HG02870 (cell line): ENCODE measurements at regions not wholly inside any gene's neighbourhood (a gene's known extent, or its start where the extent isn't known, plus 50 kb on each side); places are given as distances from the start of the nearest gene placed in this dataset.

ENCODE experiments used
- ATAC-seq: cut with Tn5 transposase; IDR thresholded peaks from one replicate; pipeline ENCODE4 v1.9.1; 2021; ENCODE audit warnings: mild to moderate bottlenecking, moderate library complexity; ENCODE audit not compliant: unreplicated experiment

- ATAC-seq = no peak
These were observed 103.7 kb downstream of the LACC1 start for GRCh38 chr13:43983373-43983772.

DNA sequence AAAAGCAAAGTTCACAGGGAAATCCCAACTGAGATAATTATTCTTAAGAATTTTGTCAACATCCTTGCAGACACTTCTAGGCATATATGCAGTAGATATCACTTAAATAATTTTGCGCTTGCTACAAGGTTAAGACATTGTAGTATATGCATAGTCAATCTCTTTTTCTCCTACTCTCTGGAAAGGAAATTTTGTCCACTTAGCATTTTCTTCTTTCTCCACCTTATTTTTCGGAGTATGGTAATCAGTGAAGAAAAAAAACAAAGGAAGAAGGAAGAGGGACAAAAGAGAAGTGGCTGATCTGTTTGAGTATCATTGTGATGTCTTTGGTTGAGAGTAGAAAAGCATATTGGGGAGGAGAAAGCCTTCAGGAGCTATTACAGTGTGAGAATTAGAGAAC lies 104.6 kb downstream of the LACC1 start:
- no peak for ATAC-seq

DNA sequence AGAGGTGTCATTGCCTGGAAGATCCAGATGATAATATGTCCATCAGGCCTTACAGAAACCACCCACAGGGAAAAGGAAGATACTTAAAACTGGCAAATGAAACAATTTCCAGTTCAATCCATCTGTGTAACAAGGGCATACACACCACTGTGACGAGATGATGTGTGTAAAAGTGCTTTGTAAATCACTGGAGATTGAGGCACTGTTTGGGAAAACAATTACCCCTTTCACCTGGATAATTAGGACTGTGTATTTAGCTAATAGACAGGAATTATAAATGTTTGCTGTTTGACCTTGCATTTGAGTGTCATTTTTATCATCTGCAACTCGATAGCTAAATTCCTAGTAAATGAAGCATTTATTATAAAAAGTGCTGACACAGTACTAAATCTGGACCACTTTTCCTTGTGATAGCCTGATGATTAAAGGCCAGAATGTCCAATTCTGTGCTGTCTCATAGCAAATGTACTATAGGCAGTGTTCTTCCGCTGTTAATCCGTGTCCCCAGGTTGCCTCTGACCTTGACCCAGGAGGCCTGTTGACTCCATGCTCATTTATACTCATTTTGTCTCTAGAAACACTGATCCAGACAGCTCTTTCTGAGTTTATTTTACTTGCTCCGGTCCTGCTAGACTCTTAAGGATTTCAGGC lies 105.8 kb downstream of the LACC1 start:
- ATAC-seq = no peak

GRCh38 chr13:43986421-43986981 lies 106.8 kb downstream of the LACC1 start:
- no peak for ATAC-seq

DNA sequence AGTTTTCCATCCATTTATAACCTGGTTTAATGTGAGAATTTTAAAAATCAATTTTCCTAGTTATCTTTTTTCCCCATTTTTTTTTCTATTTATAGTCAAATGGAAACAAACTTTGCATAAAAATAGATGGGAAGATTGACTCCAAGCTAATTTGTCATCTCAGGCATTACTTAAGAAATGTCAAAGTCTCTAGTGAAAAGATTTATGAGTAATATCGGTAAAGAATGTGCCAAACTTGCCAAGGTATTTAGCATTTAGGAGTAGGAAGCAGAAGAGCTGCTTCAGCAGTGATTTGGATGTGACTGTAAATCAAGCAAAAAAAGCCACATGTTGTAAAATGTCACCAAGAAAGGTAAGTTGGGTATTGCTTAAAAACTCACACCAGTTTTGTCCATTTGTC lies 108.6 kb downstream of the LACC1 start:
- no peak for ATAC-seq

DNA sequence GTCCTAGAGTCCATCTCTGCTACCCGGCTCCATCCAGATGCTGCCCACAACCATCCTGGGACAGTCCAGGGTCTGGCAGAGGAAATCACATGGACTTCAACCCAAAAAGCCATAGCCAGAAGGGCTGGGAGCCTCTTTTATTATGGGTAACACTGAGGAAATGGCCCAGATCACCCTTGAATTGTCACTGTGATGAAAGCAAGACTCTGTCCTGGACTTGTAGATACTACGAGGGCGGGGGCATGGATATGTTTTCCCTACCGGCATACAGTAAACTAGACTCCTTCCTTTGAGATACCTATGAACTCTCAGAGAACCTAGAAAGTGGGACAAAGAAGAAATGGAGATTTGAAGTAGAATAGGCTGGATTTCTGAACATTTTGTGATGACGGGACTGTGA lies 110.3 kb downstream of the LACC1 start:
- ATAC-seq = no peak

GRCh38 chr13:43990829-43991228 lies 111.1 kb downstream of the LACC1 start:
- ATAC-seq = no peak

GRCh38 chr13:43991773-43992201 lies 112.1 kb downstream of the LACC1 start:
- no peak for ATAC-seq

DNA sequence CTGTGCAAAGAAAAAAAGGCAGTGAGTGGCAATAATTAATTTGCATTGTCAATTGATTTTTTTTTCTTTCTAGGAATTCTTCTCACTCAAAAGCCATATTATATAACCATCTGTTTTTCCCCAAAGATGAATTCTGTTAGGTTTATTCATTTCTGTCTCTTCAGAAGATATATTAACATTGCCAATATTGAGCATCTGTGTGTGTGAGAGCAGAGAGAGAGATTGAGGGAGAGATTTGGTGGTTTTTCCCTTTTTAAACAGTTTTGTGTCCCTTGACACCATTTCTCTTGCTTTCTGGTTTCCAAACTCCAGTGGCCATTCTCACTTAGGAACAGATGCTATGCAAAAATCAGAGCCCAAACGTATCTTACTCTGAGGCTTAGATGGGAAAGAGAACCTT lies 112.5 kb downstream of the LACC1 start:
- ATAC-seq = no peak

- ATAC-seq = no peak
These were observed 115.5 kb downstream of the LACC1 start for GRCh38 chr13:43994999-43995859.

GRCh38 chr13:43996221-43996620 lies 116.5 kb downstream of the LACC1 start:
- no peak for ATAC-seq

DNA sequence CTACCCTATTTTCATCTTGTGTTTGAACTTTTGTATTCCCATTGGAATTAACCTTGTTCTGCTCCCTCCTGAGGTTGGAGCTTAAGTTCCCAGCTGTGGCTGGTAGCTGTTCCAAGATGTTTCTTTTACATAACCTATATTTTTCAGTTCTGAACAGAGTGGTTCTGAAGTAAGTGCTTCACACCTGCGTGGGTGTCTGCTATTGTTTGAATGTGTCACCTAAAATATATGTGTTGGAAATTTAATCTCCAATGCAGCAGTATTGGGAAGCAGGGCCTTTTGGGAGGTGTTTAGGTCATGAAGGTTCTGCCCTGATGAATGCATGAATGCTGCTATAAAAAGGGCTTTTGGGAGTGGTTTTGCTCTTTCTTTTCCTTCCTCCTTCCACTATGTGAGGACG lies 123.8 kb downstream of the LACC1 start:
- no peak for ATAC-seq

DNA sequence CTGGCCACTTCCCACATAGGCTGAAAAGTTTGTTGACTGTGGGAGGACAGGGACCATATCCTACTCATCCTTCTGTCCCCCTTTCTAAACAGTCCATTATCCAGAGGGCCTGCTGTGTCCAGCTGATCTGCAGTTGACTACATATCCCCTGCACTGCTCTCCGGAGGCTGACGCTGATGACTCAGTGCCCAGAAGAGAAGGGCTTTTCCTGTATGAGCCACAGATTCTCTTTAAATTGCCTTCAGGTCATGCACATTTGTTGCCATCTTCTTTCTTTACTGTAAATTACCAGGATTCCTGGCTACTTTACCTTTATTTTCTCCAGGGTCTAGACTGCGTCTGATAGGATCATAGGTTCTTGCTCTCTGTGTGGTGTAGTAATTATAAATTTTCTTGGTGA lies 125.2 kb downstream of the LACC1 start:
- no peak for ATAC-seq

GRCh38 chr13:44007451-44007850 lies 127.7 kb downstream of the LACC1 start:
- no peak for ATAC-seq

DNA sequence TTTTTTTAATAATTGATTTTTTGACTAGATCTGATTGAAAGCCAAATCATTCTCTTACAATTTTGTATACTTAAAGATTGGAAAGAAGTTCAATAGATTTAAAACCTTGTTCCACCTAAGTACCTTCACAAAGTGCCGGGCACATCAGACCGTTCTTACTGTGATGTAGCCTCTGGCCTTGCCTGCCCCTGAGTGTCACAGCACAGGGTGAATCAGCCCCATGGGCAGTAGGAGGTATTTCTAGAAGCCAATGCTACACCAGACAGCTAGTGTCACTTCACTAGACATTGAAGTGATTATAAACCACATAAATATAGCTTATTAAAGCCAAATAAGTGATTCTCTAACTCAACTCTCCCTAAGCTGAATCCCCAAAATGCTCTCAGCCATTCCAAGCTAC lies 131.3 kb downstream of the LACC1 start:
- ATAC-seq = no peak

DNA sequence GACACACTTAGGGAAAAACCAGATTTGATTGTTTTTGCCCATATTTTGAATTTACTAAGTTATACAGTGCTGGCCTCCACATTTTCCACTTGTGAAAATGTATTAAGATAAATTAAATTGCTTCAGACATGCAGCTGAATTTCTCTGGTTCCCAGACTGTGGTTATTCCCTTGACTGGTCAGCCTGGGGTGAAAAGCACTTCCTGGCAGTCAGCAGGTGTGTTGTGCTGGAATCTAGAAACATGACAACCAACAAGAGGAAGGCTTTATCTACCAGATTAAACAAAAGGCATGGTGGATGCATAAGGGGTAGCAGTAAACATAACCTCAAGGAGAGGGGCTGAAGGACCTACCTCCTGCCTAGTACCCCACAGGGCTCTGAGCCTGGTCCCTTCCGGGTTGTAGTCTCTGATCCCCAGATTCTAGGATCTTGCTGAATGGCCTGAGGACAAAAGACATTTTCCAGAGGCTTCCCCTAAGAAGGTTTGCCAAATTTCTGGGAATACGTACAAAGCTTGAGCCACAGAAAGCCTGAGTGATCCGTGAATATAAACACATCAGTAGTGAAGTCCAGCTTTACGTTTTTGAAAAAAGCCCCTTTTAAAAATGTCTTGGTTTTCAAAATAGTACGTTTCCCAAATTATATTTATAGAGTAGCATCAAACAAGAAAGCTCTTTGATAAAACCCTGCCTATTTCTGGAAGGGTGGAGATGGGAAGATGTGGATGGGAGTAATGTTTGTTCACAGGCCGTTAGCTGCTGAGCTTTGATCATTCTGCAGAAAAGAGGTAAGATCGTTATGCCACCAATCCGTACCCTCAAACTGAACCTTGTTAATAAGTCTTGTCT lies 133.4 kb downstream of the LACC1 start:
- ATAC-seq = no peak

- ATAC-seq = no peak
These were observed 134.1 kb downstream of the LACC1 start for GRCh38 chr13:44013758-44014291.

GRCh38 chr13:44014501-44014900 lies 134.8 kb downstream of the LACC1 start:
- ATAC-seq = no peak

DNA sequence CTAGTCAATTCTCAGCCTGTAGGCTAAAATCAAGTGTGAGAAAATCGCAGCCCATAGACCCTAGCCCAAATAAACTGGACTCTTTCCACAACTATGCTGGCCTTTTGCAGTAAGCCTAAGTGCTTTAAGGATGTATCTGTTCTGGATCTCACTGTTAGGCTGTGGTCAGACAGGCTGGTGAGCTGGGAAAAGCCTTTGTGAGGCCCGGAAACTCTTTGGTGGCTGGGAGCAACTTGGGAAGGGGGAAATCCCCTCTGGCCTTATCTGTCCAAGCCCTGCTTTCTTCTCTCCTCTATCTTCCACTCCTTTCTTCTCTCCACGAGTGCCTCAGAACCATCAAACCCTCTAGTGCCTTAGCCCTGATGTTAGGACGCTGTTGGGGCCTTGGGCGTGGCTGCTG lies 135.4 kb downstream of the LACC1 start:
- no peak for ATAC-seq

GRCh38 chr13:44015811-44016210 lies 136.1 kb downstream of the LACC1 start:
- ATAC-seq = no peak

GRCh38 chr13:44017756-44018309 lies 138.1 kb downstream of the LACC1 start:
- no peak for ATAC-seq
